Transverse colon (tissue), 4 donors: ENCODE measurements at regions not wholly inside any gene's neighbourhood (a gene's known extent, or its start where the extent isn't known, plus 50 kb on each side); places are given as distances from the start of the nearest gene placed in this dataset.

Experiments used
- CTCF ChIP-seq, 5 experiments: fragments of 200-600 bp in 3 of 5; fragments of 450-650 bp in 2 of 5; sonication (generic) in 3 of 5; IDR thresholded peaks; 1 replicate in 2 of 5; 2 replicates in 3 of 5; pipeline ENCODE4 v1.5.1; 2016 to 2017; ENCODE audit warnings: antibody characterized with exemption in 5 of 5, inconsistent platforms in 3 of 5, mild to moderate bottlenecking in 2 of 5, moderate library complexity in 1 of 5
- EP300 ChIP-seq: sonication (generic); formaldehyde crosslinking; IDR thresholded peaks from one replicate; pipeline ENCODE4 v1.6.1; 2017; ENCODE audit warnings: antibody characterized with exemption, low read depth
- POLR2A ChIP-seq: fragments of 450-650 bp; IDR thresholded peaks from one replicate; pipeline ENCODE4 v1.6.1; 2016; ENCODE audit warnings: antibody characterized with exemption, mild to moderate bottlenecking, moderate library complexity
- POLR2AphosphoS5 ChIP-seq, 3 donors: sonication (generic); formaldehyde crosslinking; IDR thresholded peaks; one replicate each; pipeline ENCODE4 v1.6.1; 2016; ENCODE audit warnings: antibody characterized with exemption in 3 of 3

DNA sequence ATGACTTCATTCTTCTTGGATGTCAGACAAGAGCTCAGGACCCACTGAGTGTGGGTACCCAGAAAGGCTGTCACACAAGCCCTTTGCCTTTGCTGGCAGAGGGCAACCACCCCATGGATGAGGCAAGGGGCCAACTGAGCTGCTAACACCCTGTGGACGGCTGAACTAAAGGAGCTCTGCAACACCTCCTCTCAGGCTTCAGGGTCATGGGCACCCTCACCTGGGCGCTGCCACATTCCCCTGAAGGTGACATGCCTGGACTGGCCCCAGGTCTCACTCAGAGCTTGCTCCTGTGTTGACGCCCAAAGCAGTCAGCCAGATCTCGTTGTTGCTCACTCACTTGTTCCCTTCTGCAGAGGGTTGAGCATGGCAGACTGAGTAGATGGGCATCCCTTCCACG is 336.8 kb upstream of the TMEM132C start:
- no peak for TF ChIP-seq CTCF (IDR thresholded peaks at IDR 0.05)
- no peak for TF ChIP-seq POLR2A
- no peak for TF ChIP-seq EP300
- TF ChIP-seq POLR2AphosphoS5 (IDR thresholded peaks at IDR 0.05), result no peak
